HG02870 (cell line): ENCODE measurements at regions not wholly inside any gene's neighbourhood (a gene's known extent, or its start where the extent isn't known, plus 50 kb on each side); places are given as distances from the start of the nearest gene placed in this dataset.

Experiments used
- ATAC-seq: cut with Tn5 transposase; IDR thresholded peaks from one replicate; pipeline ENCODE4 v1.9.1; 2021; ENCODE audit warnings: mild to moderate bottlenecking, moderate library complexity; ENCODE audit not compliant: unreplicated experiment

GRCh38 chr17:71224824-71225575 is 895.8 kb upstream of the SOX9 start:
- ATAC-seq, result no peak

GRCh38 chr17:71227841-71228240 is 893.0 kb upstream of the SOX9 start:
- no peak for ATAC-seq

- ATAC-seq, result no peak
Measured at GRCh38 chr17:71229070-71229469, 891.8 kb upstream of the SOX9 start.

- no peak for ATAC-seq
Measured at GRCh38 chr17:71232801-71233559, 887.8 kb upstream of the SOX9 start.

- ATAC-seq, result no peak
Measured at GRCh38 chr17:71234349-71234748, 886.5 kb upstream of the SOX9 start.

- no peak for ATAC-seq
Measured at GRCh38 chr17:71237903-71238538, 882.8 kb upstream of the SOX9 start.

- ATAC-seq, result no peak
Measured at GRCh38 chr17:71247441-71248015, 873.3 kb upstream of the SOX9 start.

- no peak for ATAC-seq
Measured at GRCh38 chr17:71251276-71251675, 869.5 kb upstream of the SOX9 start.

GRCh38 chr17:71251951-71252350 is 868.9 kb upstream of the SOX9 start:
- no peak for ATAC-seq

GRCh38 chr17:71252436-71252835 is 868.4 kb upstream of the SOX9 start:
- no peak for ATAC-seq

GRCh38 chr17:71257096-71257495 is 863.7 kb upstream of the SOX9 start:
- ATAC-seq, result no peak

GRCh38 chr17:71260366-71260940 is 860.4 kb upstream of the SOX9 start:
- no peak for ATAC-seq

GRCh38 chr17:71262586-71262985 is 858.2 kb upstream of the SOX9 start:
- no peak for ATAC-seq

GRCh38 chr17:71267668-71268067 is 853.2 kb upstream of the SOX9 start:
- no peak for ATAC-seq

GRCh38 chr17:71269201-71269600 is 851.6 kb upstream of the SOX9 start:
- no peak for ATAC-seq

- ATAC-seq, result no peak
Measured at GRCh38 chr17:71273441-71273840, 847.4 kb upstream of the SOX9 start.

- ATAC-seq, result no peak
Measured at GRCh38 chr17:71276079-71276478, 844.7 kb upstream of the SOX9 start.

- no peak for ATAC-seq
Measured at GRCh38 chr17:71283486-71283885, 837.3 kb upstream of the SOX9 start.

GRCh38 chr17:71284032-71284755 is 836.6 kb upstream of the SOX9 start:
- ATAC-seq, result no peak

GRCh38 chr17:71286625-71287024 is 834.2 kb upstream of the SOX9 start:
- no peak for ATAC-seq
